BJ (cell line): ENCODE measurements at regions not wholly inside any gene's neighbourhood (a gene's known extent, or its start where the extent isn't known, plus 50 kb on each side); places are given as distances from the start of the nearest gene placed in this dataset.

Experiments
- CTCF ChIA-PET: fragments of 350-600 bp; formaldehyde crosslinking; extraction: SDS; loops from one replicate; lab custom pipeline; 2021; ENCODE audit warnings: antibody characterized with exemption, inconsistent platforms; lab: Yijun Ruan, JAX
- POLR2A ChIA-PET: fragments of 300-600 bp; sonication (Branson Sonifier 250); formaldehyde crosslinking; extraction: SDS; loops from one replicate; lab custom pipeline; 2021; ENCODE audit warnings: antibody characterized with exemption; lab: Charles Lee
- DNase-seq: peaks from one replicate; pipeline ENCODE4 v3.0.0-alpha.2; 2011; ENCODE audit warnings: low read depth
- H3K27me3 ChIP-seq: 2 replicates; pipeline ENCODE4 v1.6.0; 2011; ENCODE audit warnings: low read length; ENCODE audit not compliant: control insufficient read depth, insufficient read depth
- H3K36me3 ChIP-seq: 2 replicates; pipeline ENCODE4 v1.5.1; 2011; ENCODE audit warnings: low read length; ENCODE audit not compliant: control insufficient read depth, insufficient read depth
- H3K4me3 ChIP-seq: 2 replicates; pipeline ENCODE4 v1.5.1; 2011; ENCODE audit warnings: low read depth, mild to moderate bottlenecking, control low read depth, low read length
- CTCF ChIP-seq: IDR thresholded peaks from 2 replicates; pipeline ENCODE4 v1.5.1; 2011; ENCODE audit warnings: low read depth, mild to moderate bottlenecking, control low read depth, inconsistent platforms, low read length, moderate library complexity; ENCODE audit not compliant: insufficient read depth

GRCh38 chr2:104279646-104280045 lies 574.3 kb upstream of the POU3F3 start:
- ChIA-PET POLR2A (no interaction called here), CTCF (no interaction called here)
- no peak overlapping the region for H3K4me3 ChIP-seq
- DNase-seq = no peak
- TF ChIP-seq CTCF = no peak
- no peaks in the 10 kb centered on the region for H3K36me3 ChIP-seq
- no peaks in the 10 kb centered on the region for H3K27me3 ChIP-seq

- POLR2A ChIA-PET = no interaction called here
- Histone ChIP-seq H3K27me3 (no peaks in the 10 kb centered on the region), H3K36me3 (no peaks in the 10 kb centered on the region), H3K4me3 (no peak overlapping the region)
- no peak for TF ChIP-seq CTCF
- DNase-seq = no peak
- CTCF ChIA-PET = no interaction called here
These were observed 573.7 kb upstream of the POU3F3 start for GRCh38 chr2:104280216-104280615.

- Histone ChIP-seq H3K27me3 (no peaks in the 10 kb centered on the region), H3K36me3 (no peaks in the 10 kb centered on the region), H3K4me3 (no peak overlapping the region)
- DNase-seq = no peak
- ChIA-PET POLR2A (no interaction called here), CTCF (no interaction called here)
- TF ChIP-seq CTCF = no peak
These were observed 567.1 kb upstream of the POU3F3 start for GRCh38 chr2:104286841-104287240.

- DNase-seq = no peak
- Histone ChIP-seq H3K27me3 (no peaks in the 10 kb centered on the region), H3K36me3 (no peaks in the 10 kb centered on the region), H3K4me3 (no peak overlapping the region)
- POLR2A ChIA-PET = no interaction called here
- CTCF ChIA-PET = no interaction called here
- TF ChIP-seq CTCF = no peak
These were observed 564.0 kb upstream of the POU3F3 start for GRCh38 chr2:104289651-104290565.

GRCh38 chr2:104290566-104290891 lies 563.4 kb upstream of the POU3F3 start:
- no peak for DNase-seq
- H3K4me3 ChIP-seq = no peak overlapping the region
- H3K27me3 ChIP-seq = no peaks in the 10 kb centered on the region
- TF ChIP-seq CTCF = no peak
- ChIA-PET POLR2A (no interaction called here), CTCF (no interaction called here)
- no peaks in the 10 kb centered on the region for H3K36me3 ChIP-seq
